ENCODE measurements at regions not wholly inside any gene's neighbourhood (a gene's known extent, or its start where the extent isn't known, plus 50 kb on each side); places are given as distances from the start of the nearest gene placed in this dataset.

DNA sequence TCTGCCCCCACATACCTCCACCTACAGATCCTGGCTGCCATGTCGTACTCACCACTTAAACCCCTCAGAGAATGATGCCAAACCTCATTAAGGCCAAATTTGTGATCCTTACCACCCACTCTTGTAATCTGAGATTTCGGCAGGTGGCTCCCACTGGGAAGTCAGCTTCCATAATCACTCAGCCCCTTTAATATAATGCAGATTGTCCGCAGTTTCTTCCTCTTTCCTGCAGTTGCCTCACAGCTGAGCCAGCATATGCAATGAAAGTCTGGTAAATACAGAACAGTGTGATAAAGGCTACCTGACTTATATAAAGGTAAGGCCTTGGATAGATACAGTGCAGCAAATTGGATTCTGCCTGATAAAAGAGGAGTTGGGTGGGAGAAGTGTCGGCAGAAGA lies 515.2 kb upstream of the TENM4 start:
- 71 to 80% (median 74%) methylated on average over 4 of the region's 4 CpGs for WGBS, 4 donors
- TF ChIP-seq, protein P1, sequence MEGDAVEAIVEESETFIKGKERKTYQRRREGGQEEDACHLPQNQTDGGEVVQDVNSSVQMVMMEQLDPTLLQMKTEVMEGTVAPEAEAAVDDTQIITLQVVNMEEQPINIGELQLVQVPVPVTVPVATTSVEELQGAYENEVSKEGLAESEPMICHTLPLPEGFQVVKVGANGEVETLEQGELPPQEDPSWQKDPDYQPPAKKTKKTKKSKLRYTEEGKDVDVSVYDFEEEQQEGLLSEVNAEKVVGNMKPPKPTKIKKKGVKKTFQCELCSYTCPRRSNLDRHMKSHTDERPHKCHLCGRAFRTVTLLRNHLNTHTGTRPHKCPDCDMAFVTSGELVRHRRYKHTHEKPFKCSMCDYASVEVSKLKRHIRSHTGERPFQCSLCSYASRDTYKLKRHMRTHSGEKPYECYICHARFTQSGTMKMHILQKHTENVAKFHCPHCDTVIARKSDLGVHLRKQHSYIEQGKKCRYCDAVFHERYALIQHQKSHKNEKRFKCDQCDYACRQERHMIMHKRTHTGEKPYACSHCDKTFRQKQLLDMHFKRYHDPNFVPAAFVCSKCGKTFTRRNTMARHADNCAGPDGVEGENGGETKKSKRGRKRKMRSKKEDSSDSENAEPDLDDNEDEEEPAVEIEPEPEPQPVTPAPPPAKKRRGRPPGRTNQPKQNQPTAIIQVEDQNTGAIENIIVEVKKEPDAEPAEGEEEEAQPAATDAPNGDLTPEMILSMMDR (IDR thresholded peaks at IDR 0.05), result no peak
- TF ChIP-seq POLR2A (IDR thresholded peaks at IDR 0.05), result no peak
- H3K27ac ChIP-seq, result no peak overlapping the region
- intact Hi-C loops (cut with DNase I), result no loop called here
- no peaks in the 10 kb centered on the region for H3K36me3 ChIP-seq
- H3K4me1 ChIP-seq, result no peaks in the 10 kb centered on the region
- peaks cover 0 to 24% (median 3%) of the 10 kb centered on the region in 12 donors for H3K9me3 ChIP-seq
- H3K4me3 ChIP-seq, result no peak overlapping the region
- DNase-seq (no peak), ATAC-seq (no peak)
- H3K27me3 ChIP-seq, result no peaks in the 10 kb centered on the region

DNA sequence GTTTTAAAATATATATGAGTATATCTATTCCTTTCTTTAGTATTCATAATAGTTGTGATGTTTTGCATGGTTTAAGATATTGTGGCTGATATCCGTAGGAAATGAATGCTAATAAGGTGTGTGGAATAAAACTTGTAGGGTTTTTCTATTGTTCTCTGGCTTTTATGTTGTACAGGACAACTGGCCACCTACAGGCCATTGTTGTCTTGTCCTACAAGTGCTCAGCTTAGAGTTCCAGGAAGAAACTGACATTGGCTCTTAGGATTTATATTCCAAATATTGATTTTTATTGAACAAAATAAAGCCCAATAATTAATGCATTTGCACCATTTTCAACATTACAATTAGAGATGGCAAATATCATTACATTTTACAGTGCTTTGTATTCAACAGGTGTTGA lies 512.8 kb upstream of the TENM4 start:
- no peak for DNase-seq
- H3K4me3 ChIP-seq, result no peak overlapping the region
- H3K27me3 ChIP-seq, result no peaks in the 10 kb centered on the region
- TF ChIP-seq, protein P1 (IDR thresholded peaks at IDR 0.05), result no peak
- no peak for TF ChIP-seq POLR2A (IDR thresholded peaks at IDR 0.05)
- H3K27ac ChIP-seq, result no peak overlapping the region
- H3K4me1 ChIP-seq, result no peaks in the 10 kb centered on the region
- 67 to 93% (median 82%) methylated on average over 1 of the region's 1 CpG for WGBS, 4 donors
- ATAC-seq, result no peak
- intact Hi-C loops (cut with DNase I), result no loop called here
- no peaks in the 10 kb centered on the region for H3K36me3 ChIP-seq
- H3K9me3 ChIP-seq, result peaks cover 0 to 8% (median 0%) of the 10 kb centered on the region in 12 donors

DNA sequence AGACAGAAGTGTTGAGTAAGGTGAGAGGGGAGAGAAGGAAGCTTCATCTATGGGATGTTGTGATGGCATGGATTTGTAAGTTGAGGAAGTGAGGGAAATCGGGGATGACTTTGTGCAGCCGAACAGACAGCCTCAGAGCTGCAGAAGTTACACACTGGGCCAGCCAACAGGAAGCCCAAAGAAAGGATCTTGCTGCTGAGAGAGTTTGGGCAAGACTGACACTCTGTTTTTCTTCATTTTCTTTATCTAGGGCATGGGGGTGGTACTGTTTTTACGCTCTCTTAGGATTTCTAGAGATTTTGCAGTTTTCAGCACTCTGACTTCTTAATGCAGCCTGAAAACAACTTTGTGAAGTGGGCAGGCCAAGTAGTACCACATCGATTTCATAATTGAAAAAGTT lies 509.9 kb upstream of the TENM4 start:
- Histone ChIP-seq H3K4me3 (no peak overlapping the region), H3K36me3 (no peaks in the 10 kb centered on the region), H3K4me1 (no peaks in the 10 kb centered on the region), H3K27ac (no peak overlapping the region), H3K27me3 (no peaks in the 10 kb centered on the region), H3K9me3 (no peaks in the 10 kb centered on the region)
- no peak for DNase-seq
- ATAC-seq, result no peak
- 75 to 82% (median 79%) methylated on average over 4 of the region's 4 CpGs for WGBS, 4 donors
- TF ChIP-seq POLR2A (IDR thresholded peaks at IDR 0.05), result no peak
- TF ChIP-seq, protein P1 (IDR thresholded peaks at IDR 0.05), result no peak
- intact Hi-C loops (cut with DNase I), result no loop called here

DNA sequence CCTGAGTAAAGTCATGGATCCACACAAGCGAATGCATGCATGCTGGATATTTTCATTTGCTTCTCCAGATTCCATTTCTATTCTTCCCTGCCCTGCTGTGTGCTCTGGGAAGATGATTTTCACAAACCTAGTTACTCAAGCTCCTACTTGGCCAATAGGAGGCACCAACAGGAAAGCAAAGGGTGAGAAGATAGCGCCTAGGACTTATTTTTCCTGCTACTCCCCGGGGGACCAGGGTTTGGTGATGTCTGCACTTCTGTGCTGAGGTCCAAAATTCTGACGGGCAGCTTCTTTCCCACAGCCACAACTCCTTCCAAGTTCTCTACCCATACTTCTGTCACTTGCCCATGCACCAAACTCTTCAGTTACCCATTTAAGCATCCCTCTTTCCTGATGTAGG lies 509.3 kb upstream of the TENM4 start:
- Histone ChIP-seq H3K4me3 (no peak overlapping the region), H3K27me3 (no peaks in the 10 kb centered on the region), H3K36me3 (no peaks in the 10 kb centered on the region), H3K9me3 (no peaks in the 10 kb centered on the region), H3K4me1 (no peaks in the 10 kb centered on the region), H3K27ac (no peak overlapping the region)
- TF ChIP-seq, protein P1 (IDR thresholded peaks at IDR 0.05), result no peak
- no peak for TF ChIP-seq POLR2A (IDR thresholded peaks at IDR 0.05)
- intact Hi-C loops (cut with DNase I), result no loop called here
- 56 to 70% (median 66%) methylated on average over 4 of the region's 4 CpGs for WGBS, 4 donors
- no peak for ATAC-seq
- DNase-seq, result no peak

All from heart left ventricle (tissue), 16 donors.